ENCODE measurements at regions not wholly inside any gene's neighbourhood (a gene's known extent, or its start where the extent isn't known, plus 50 kb on each side); places are given as distances from the start of the nearest gene placed in this dataset.

GRCh38 chr14:87152693-87153092 lies 840.3 kb downstream of the GALC start:
- no peak overlapping the region for H3K4me3 Mint-ChIP-seq
- intact Hi-C loops (cut with micrococcal nuclease): no loop called here
- TF ChIP-seq CTCF (IDR thresholded peaks at IDR 0.05): no peak
- no peaks in the 10 kb centered on the region for H3K36me3 Mint-ChIP-seq (ENCODE audit: low read depth)
- ChIA-PET CTCF (no interaction called here), POLR2A (no interaction called here)
- no peaks in the 10 kb centered on the region for H3K27me3 Mint-ChIP-seq
- ATAC-seq (ENCODE audit: low read depth) (no peak), DNase-seq (no peak)
- no peak overlapping the region for H3K27ac Mint-ChIP-seq
- H3K4me1 Mint-ChIP-seq: no peaks in the 10 kb centered on the region
- H3K9me3 Mint-ChIP-seq: peaks cover 16% of the 10 kb centered on the region

- intact Hi-C loops (cut with micrococcal nuclease): no loop called here
- ChIA-PET CTCF (no interaction called here), POLR2A (no interaction called here)
- TF ChIP-seq CTCF (IDR thresholded peaks at IDR 0.05): no peak
- ATAC-seq (ENCODE audit: low read depth) (no peak), DNase-seq (no peak)
- Mint-ChIP-seq H3K27me3 (no peaks in the 10 kb centered on the region), H3K36me3 (ENCODE audit: low read depth) (no peaks in the 10 kb centered on the region), H3K27ac (no peak overlapping the region), H3K4me3 (no peak overlapping the region), H3K4me1 (no peaks in the 10 kb centered on the region), H3K9me3 (peaks cover 15% of the 10 kb centered on the region)
Observed at GRCh38 chr14:87149583-87150354, 843.2 kb downstream of the GALC start.

DNA sequence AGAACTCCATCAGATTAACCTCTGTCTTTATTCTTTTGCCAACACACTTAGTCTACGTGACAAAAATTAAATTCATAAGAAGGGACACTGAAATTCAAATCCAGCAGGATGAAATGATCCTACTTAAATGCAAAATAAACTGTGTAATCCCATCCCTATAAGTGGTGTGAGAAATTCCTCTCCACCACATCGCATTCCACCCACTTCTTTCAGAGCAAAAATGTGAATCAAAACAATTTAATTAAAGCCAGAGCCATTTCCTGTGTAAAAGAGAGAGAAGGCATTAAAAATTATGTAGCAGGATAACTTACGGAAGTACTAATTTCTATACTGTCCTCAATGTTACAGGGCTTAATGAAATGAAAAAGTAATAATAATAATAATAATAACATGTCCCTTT lies 844.3 kb downstream of the GALC start:
- Mint-ChIP-seq H3K27ac (no peak overlapping the region), H3K9me3 (peaks cover 12% of the 10 kb centered on the region), H3K4me3 (no peak overlapping the region), H3K27me3 (no peaks in the 10 kb centered on the region), H3K4me1 (no peaks in the 10 kb centered on the region), H3K36me3 (ENCODE audit: low read depth) (no peaks in the 10 kb centered on the region)
- no peak for TF ChIP-seq CTCF (IDR thresholded peaks at IDR 0.05)
- no peak for ATAC-seq (ENCODE audit: low read depth)
- no peak for DNase-seq
- CTCF ChIA-PET: no interaction called here
- POLR2A ChIA-PET: no interaction called here
- intact Hi-C loops (cut with micrococcal nuclease): no loop called here

DNA sequence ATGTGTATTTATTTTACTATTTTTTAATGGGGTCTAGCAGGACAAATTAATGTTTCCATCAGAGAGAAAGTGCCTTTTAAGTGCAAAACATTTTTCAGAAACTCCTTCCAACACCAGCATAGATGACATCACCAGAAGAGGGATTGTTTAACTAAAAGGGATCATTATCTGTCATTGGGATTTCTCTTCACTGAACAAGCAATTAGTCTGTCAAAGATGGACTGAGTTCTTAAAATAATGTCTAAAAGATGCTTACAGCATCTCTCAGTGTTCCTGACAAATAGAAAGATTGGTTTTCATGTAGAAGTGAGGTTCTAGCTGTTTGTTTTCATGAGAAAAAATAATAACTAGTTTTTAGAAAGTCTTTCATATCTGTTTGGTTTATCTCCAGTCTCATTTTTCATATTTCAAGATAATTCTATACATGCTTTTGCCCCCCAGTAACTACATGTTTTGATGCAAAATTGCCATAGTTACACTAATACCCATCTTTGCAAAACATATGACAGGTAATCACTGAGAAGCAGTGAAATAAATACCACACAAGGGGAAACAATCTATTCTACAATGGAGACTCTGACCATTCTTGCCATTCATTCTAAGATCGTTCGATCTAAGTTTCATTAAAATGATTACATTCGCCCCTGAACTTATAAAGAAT lies 850.3 kb downstream of the GALC start:
- H3K27me3 Mint-ChIP-seq: no peaks in the 10 kb centered on the region
- peaks cover 5% of the 10 kb centered on the region for H3K9me3 Mint-ChIP-seq
- TF ChIP-seq CTCF (IDR thresholded peaks at IDR 0.05): no peak
- H3K4me3 Mint-ChIP-seq: no peak overlapping the region
- ChIA-PET POLR2A (no interaction called here), CTCF (no interaction called here)
- ATAC-seq (ENCODE audit: low read depth) (no peak), DNase-seq (no peak)
- intact Hi-C loops (cut with micrococcal nuclease): no loop called here
- no peaks in the 10 kb centered on the region for H3K4me1 Mint-ChIP-seq
- H3K27ac Mint-ChIP-seq: no peak overlapping the region
- no peaks in the 10 kb centered on the region for H3K36me3 Mint-ChIP-seq (ENCODE audit: low read depth)

- Mint-ChIP-seq H3K27ac (no peak overlapping the region), H3K4me1 (no peaks in the 10 kb centered on the region), H3K4me3 (no peak overlapping the region), H3K36me3 (ENCODE audit: low read depth) (no peaks in the 10 kb centered on the region), H3K27me3 (no peaks in the 10 kb centered on the region), H3K9me3 (peaks cover 5% of the 10 kb centered on the region)
- ChIA-PET POLR2A (no interaction called here), CTCF (no interaction called here)
- DNase-seq (no peak), ATAC-seq (ENCODE audit: low read depth) (no peak)
- intact Hi-C loops (cut with micrococcal nuclease): no loop called here
- TF ChIP-seq CTCF (IDR thresholded peaks at IDR 0.05): no peak
Observed at GRCh38 chr14:87141801-87142200, 851.2 kb downstream of the GALC start.
